K562 (cell line): ENCODE measurements at regions not wholly inside any gene's neighbourhood (a gene's known extent, or its start where the extent isn't known, plus 50 kb on each side); places are given as distances from the start of the nearest gene placed in this dataset.

Experiments
- ATAC-seq: fragments of 200-7000 bp; cut with Tn5 transposase; 3 replicates; pipeline ENCODE4 v1.9.1; 2020; ENCODE audit warnings: moderate library complexity
- BruUV-seq: library from RNA; stranded (reverse); fragments of 400-500 nt; replicated peaks from 2 replicates; lab custom pipeline; 2021; lab: Mats Ljungman, UMichigan
- CTCF ChIA-PET: fragments of 300-600 bp; formaldehyde crosslinking; extraction: SDS; loops from one replicate; lab custom pipeline; 2021; ENCODE audit warnings: low intra/inter-chr PET ratio; lab: Yijun Ruan, JAX
- POLR2A ChIA-PET: fragments of 300-600, 350-650 bp; sonication (Branson Sonifier 250); formaldehyde crosslinking; extraction: SDS; loops from one replicate; lab custom pipeline; 2021; ENCODE audit warnings: antibody characterized with exemption, inconsistent platforms; lab: Yijun Ruan, JAX
- DNase-seq, 4 experiments: peaks; one replicate each; pipeline versions ENCODE4 v3.0.0 to v3.0.0-alpha.2; 2011 to 2018; ENCODE audit warnings: low spot score in 3 of 4, mixed read lengths in 3 of 4; ENCODE audit errors: extremely low read depth in 1 of 4
- FAIRE-seq: peaks from 2 replicates; lab custom pipeline; 2011; peaks lifted over from hg19 to GRCh38; lab: Jason Lieb, UNC
- H2AFZ ChIP-seq: 2 replicates; pipeline ENCODE4 v1.6.0; 2011; ENCODE audit warnings: low read depth, low read length, control low read depth, inconsistent platforms
- H3K27ac ChIP-seq: fragments of 200-600 bp; 3 replicates; pipeline ENCODE4 v1.8.0; 2011; ENCODE audit warnings: low read depth, mild to moderate bottlenecking, control low read depth, inconsistent platforms, low read length, moderate library complexity, mixed read lengths; ENCODE audit errors: extremely low read depth
- H3K27me3 ChIP-seq, 2 experiments: fragments of 300-600 bp in 1 of 2; 2 replicates in 1 of 2; 3 replicates in 1 of 2; pipeline versions ENCODE4 v1.6.0 to v1.8.0; 2011; ENCODE audit warnings: inconsistent platforms in 2 of 2, low read length in 2 of 2, mild to moderate bottlenecking in 1 of 2, mixed read lengths in 1 of 2, moderate library complexity in 1 of 2; ENCODE audit not compliant: control insufficient read depth in 2 of 2, insufficient read depth in 2 of 2
- H3K36me3 ChIP-seq: fragments of 300-600 bp; 3 replicates; pipeline ENCODE4 v1.8.0; 2011; ENCODE audit warnings: mild to moderate bottlenecking, low read length, inconsistent platforms; ENCODE audit not compliant: control insufficient read depth, insufficient read depth
- H3K4me1 ChIP-seq, 2 experiments: fragments of 200-600 bp in 1 of 2; replicated peaks in 1 of 2; 2 replicates in 1 of 2; 3 replicates in 1 of 2; pipeline versions ENCODE4 v1.5.1 to v1.8.0; 2011; ENCODE audit warnings: inconsistent platforms in 2 of 2, low read length in 2 of 2, mild to moderate bottlenecking in 1 of 2, mixed read lengths in 1 of 2, moderate library complexity in 1 of 2; ENCODE audit not compliant: control insufficient read depth in 2 of 2, insufficient read depth in 2 of 2
- H3K4me2 ChIP-seq: 2 replicates; pipeline ENCODE4 v1.6.1; 2011; ENCODE audit warnings: low read length, control low read depth, inconsistent platforms, mixed read lengths; ENCODE audit not compliant: insufficient read depth
- H3K4me3 ChIP-seq: fragments of 200-600 bp; sonication (generic), shearing (Covaris generic); 2 replicates; pipeline ENCODE4 v1.5.1; 2016; ENCODE audit warnings: control low read depth, inconsistent platforms
- H3K79me2 ChIP-seq: fragments of 200-600 bp; 3 replicates; pipeline ENCODE4 v1.8.0; 2011; ENCODE audit warnings: low read length, inconsistent platforms; ENCODE audit not compliant: control insufficient read depth, insufficient read depth
- H3K9ac ChIP-seq, 2 experiments: 2 replicates each; pipeline versions ENCODE4 v1.6.0 to v1.6.1; 2011; ENCODE audit warnings: low read depth in 2 of 2, low read length in 2 of 2, control low read depth in 1 of 2, inconsistent platforms in 1 of 2, mild to moderate bottlenecking in 1 of 2, mixed read lengths in 1 of 2; ENCODE audit not compliant: insufficient read depth in 1 of 2
- H3K9me1 ChIP-seq: one replicate; pipeline ENCODE4 v1.6.0; 2011; ENCODE audit warnings: inconsistent platforms, mild to moderate bottlenecking, low read length, moderate library complexity; ENCODE audit not compliant: control insufficient read depth, insufficient read depth
- H3K9me3 ChIP-seq: replicated peaks from 2 replicates; pipeline ENCODE4 v1.5.1; 2011; ENCODE audit warnings: low read depth, low read length, inconsistent platforms; ENCODE audit not compliant: control insufficient read depth, insufficient read depth
- H4K20me1 ChIP-seq: replicated peaks from 2 replicates; pipeline ENCODE4 v1.6.1; 2011; ENCODE audit warnings: low read length, inconsistent platforms, mixed read lengths; ENCODE audit not compliant: control insufficient read depth, insufficient read depth
- NR4A1 ChIP-seq, 2 experiments: fragments of 250-450 bp in 1 of 2; fragments of 450-650 bp in 1 of 2; sonication (Bioruptor Pico) in 1 of 2; IDR thresholded peaks; 2 replicates each; pipeline versions ENCODE4 v1.4.0 to v1.6.1; 2016 to 2020; ENCODE audit warnings: mild to moderate bottlenecking in 2 of 2, missing compliant biosample characterization in 1 of 2, missing genetic modification characterization in 1 of 2, moderate library complexity in 1 of 2
- RBM17 ChIP-seq: fragments of 200-400 bp; formaldehyde crosslinking; IDR thresholded peaks from 2 replicates; pipeline ENCODE4 v1.6.1; 2017; ENCODE audit warnings: low read depth, mild to moderate bottlenecking, low read length, borderline replicate concordance
- STAT6 ChIP-seq: sonication (generic); formaldehyde crosslinking; IDR thresholded peaks from 2 replicates; pipeline ENCODE4 v1.8.1; 2023; ENCODE audit warnings: mild to moderate bottlenecking, missing genetic modification reagents
- WGBS: fragments of 100-300 bp; shearing (Covaris generic); methylation state at CpG from one replicate; pipeline ENCODE4 v1.1.6; 2016; ENCODE audit warnings: low coverage, mixed read lengths; ENCODE audit not compliant: insufficient coverage; ENCODE audit errors: missing lambda C conversion rate; 5-methylcytosine and 5-hydroxymethylcytosine counted together
- in situ Hi-C: fragments of 300-500 bp; cut with MboI; formaldehyde crosslinking; loops from 4 replicates; pipeline ENCODE4 v1.15.0; 2018; ENCODE audit warnings: inconsistent platforms, mixed read lengths
- intact Hi-C: fragments of 100-400 bp; cut with micrococcal nuclease; formaldehyde crosslinking; loops from 2 replicates; pipeline ENCODE4 v1.14.2; 2022

DNA sequence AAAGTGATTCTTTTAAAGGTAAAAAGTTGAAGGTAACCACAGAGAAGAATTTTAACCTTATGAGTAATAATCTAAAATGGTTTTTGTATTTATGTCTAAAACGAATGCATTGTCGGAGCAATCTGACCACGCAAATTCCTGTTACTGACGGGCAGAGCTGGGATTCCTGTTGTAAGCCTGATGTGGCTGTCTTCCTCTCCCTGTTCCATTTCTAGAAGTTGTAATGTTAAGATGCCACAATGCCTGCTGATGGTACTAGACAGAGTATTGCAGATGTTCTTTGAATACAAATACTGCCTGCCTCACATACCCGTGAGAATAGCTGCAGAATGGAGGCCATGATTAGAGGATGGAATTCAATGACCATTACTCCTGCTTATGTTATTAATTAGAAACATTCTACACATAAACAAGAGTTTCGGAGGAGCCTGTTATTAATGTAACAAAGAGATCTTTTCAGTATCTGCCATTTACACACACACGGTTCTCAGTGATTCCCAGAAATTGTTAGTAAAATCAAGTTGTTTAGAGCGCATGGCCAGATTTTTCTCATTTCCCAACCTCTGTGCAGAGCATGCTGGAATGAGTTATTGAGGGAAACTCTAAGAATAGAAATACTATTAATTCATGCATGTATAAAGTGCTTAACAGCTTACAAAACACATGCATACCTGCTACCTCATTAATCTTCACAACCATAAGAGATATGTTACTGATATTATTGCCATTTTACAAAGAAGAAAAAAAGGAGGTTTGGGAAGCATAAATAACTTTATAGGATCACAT is 196.8 kb downstream of the PTN start (continued):
- no peak for TF ChIP-seq STAT6 (CRISPR knock-in tag)

- WGBS = 0% methylated on average over 1 of the region's 1 CpG
- Histone ChIP-seq H3K27ac (no peak overlapping the region), H4K20me1 (no peaks in the 10 kb centered on the region), H3K79me2 (no peaks in the 10 kb centered on the region), H3K27me3 (no peaks in the 10 kb centered on the region), H2AFZ (no peak overlapping the region), H3K9me3 (no peaks in the 10 kb centered on the region), H3K9ac (no peak overlapping the region), H3K4me3 (no peak overlapping the region), H3K4me2 (no peak overlapping the region), H3K36me3 (no peaks in the 10 kb centered on the region), H3K4me1 (no peaks in the 10 kb centered on the region), H3K9me1 (no peaks in the 10 kb centered on the region)
- ChIA-PET CTCF (no interaction called here), POLR2A (no interaction called here)
- no peak for TF ChIP-seq NR4A1 (CRISPR knock-in tag; IDR thresholded peaks at IDR 0.05)
- no peak for TF ChIP-seq NR4A1 (tag; IDR thresholded peaks at IDR 0.05)
- TF ChIP-seq RBM17 = no peak
- DNase-seq (no peak), ATAC-seq (no peak), FAIRE-seq (no peak)
- no TSS peak for BruUV-seq
- in situ Hi-C loops = no loop called here
- intact Hi-C loops = no loop called here
These were observed 197.5 kb downstream of the PTN start for GRCh38 chr7:137146012-137146455.
